ENCODE measurements at regions not wholly inside any gene's neighbourhood (a gene's known extent, or its start where the extent isn't known, plus 50 kb on each side); places are given as distances from the start of the nearest gene placed in this dataset.
A peak's percentile ranks its signal among the peaks of the same experiment; 100 is the strongest.

- no peak for DNase-seq (ENCODE audit: low read depth)
- no peak for TF ChIP-seq MYC (IDR thresholded peaks at IDR 0.05; ENCODE audit: low read depth, low read length)
- no peak for TF ChIP-seq CTCF (IDR thresholded peaks at IDR 0.05; ENCODE audit: low read depth, low read length)
- no peak for TF ChIP-seq POLR2A (IDR thresholded peaks at IDR 0.05; ENCODE audit: extremely low read depth, insufficient read length)
- no peak for TF ChIP-seq MAX (IDR thresholded peaks at IDR 0.05; ENCODE audit: low read depth, low read length)
- no peak overlapping the region for H3K4me3 ChIP-seq (ENCODE audit: low read depth, low read length)
Measured at GRCh38 chr10:118475214-118475613, 120.2 kb downstream of the PRLHR start.

- TF ChIP-seq MAX (IDR thresholded peaks at IDR 0.05; ENCODE audit: low read depth, low read length) (no peak), POLR2A (IDR thresholded peaks at IDR 0.05; ENCODE audit: extremely low read depth, insufficient read length) (no peak), CTCF (IDR thresholded peaks at IDR 0.05; ENCODE audit: low read depth, low read length) (no peak), MYC (IDR thresholded peaks at IDR 0.05; ENCODE audit: low read depth, low read length) (no peak)
- DNase-seq (ENCODE audit: low read depth), result no peak
- H3K4me3 ChIP-seq (ENCODE audit: low read depth, low read length), result no peak overlapping the region
Measured at GRCh38 chr10:118474111-118474510, 121.3 kb downstream of the PRLHR start.

- peak; percentile 26 for DNase-seq (ENCODE audit: low read depth)
- H3K4me3 ChIP-seq (ENCODE audit: low read depth, low read length), result no peak overlapping the region
Measured at GRCh38 chr10:118473305-118473960, 122.0 kb downstream of the PRLHR start.

GRCh38 chr10:118472415-118473304 lies 122.8 kb downstream of the PRLHR start:
- no peak for TF ChIP-seq POLR2A (IDR thresholded peaks at IDR 0.05; ENCODE audit: extremely low read depth, insufficient read length)
- no peak for TF ChIP-seq MAX (IDR thresholded peaks at IDR 0.05; ENCODE audit: low read depth, low read length)
- TF ChIP-seq CTCF (IDR thresholded peaks at IDR 0.05; ENCODE audit: low read depth, low read length), result no peak
- TF ChIP-seq MYC (IDR thresholded peaks at IDR 0.05; ENCODE audit: low read depth, low read length), result no peak
- no peak for DNase-seq (ENCODE audit: low read depth)
- no peak overlapping the region for H3K4me3 ChIP-seq (ENCODE audit: low read depth, low read length)

More at GRCh38 chr10:118473305-118473960, 122.0 kb downstream of the PRLHR start:
- TF ChIP-seq MAX (IDR thresholded peaks at IDR 0.05; ENCODE audit: low read depth, low read length) (no peak), CTCF (IDR thresholded peaks at IDR 0.05; ENCODE audit: low read depth, low read length) (no peak), MYC (IDR thresholded peaks at IDR 0.05; ENCODE audit: low read depth, low read length) (no peak), POLR2A (IDR thresholded peaks at IDR 0.05; ENCODE audit: extremely low read depth, insufficient read length) (no peak)

- H3K4me3 ChIP-seq (ENCODE audit: low read depth, low read length), result no peak overlapping the region
- no peak for TF ChIP-seq POLR2A (IDR thresholded peaks at IDR 0.05; ENCODE audit: extremely low read depth, insufficient read length)
- no peak for TF ChIP-seq CTCF (IDR thresholded peaks at IDR 0.05; ENCODE audit: low read depth, low read length)
- no peak for TF ChIP-seq MAX (IDR thresholded peaks at IDR 0.05; ENCODE audit: low read depth, low read length)
- DNase-seq (ENCODE audit: low read depth), result no peak
Measured at GRCh38 chr10:118471863-118472262, 123.6 kb downstream of the PRLHR start.
